GM21576 (cell line): ENCODE measurements at regions not wholly inside any gene's neighbourhood (a gene's known extent, or its start where the extent isn't known, plus 50 kb on each side); places are given as distances from the start of the nearest gene placed in this dataset.

Experiments used
- ATAC-seq: cut with Tn5 transposase; IDR thresholded peaks from one replicate; pipeline ENCODE4 v1.9.1; 2021; ENCODE audit warnings: mild to moderate bottlenecking, moderate library complexity; ENCODE audit not compliant: unreplicated experiment

- ATAC-seq: no peak
These were observed 239.6 kb upstream of the TRAM1L1 start for GRCh38 chr4:117324851-117325491.

- no peak for ATAC-seq
These were observed 240.7 kb upstream of the TRAM1L1 start for GRCh38 chr4:117326091-117326490.

GRCh38 chr4:117327491-117327890 is 242.1 kb upstream of the TRAM1L1 start:
- no peak for ATAC-seq

GRCh38 chr4:117328333-117328732 is 243.0 kb upstream of the TRAM1L1 start:
- ATAC-seq: no peak

GRCh38 chr4:117331817-117332216 is 246.4 kb upstream of the TRAM1L1 start:
- ATAC-seq: no peak

- ATAC-seq: no peak
These were observed 249.2 kb upstream of the TRAM1L1 start for GRCh38 chr4:117334451-117335188.

- ATAC-seq: no peak
These were observed 272.1 kb upstream of the TRAM1L1 start for GRCh38 chr4:117357437-117357836.

GRCh38 chr4:117357866-117358265 is 272.5 kb upstream of the TRAM1L1 start:
- no peak for ATAC-seq

GRCh38 chr4:117370944-117371668 is 285.7 kb upstream of the TRAM1L1 start:
- no peak for ATAC-seq

- no peak for ATAC-seq
These were observed 289.7 kb upstream of the TRAM1L1 start for GRCh38 chr4:117375101-117375500.

GRCh38 chr4:117376692-117377091 is 291.3 kb upstream of the TRAM1L1 start:
- no peak for ATAC-seq

- ATAC-seq: no peak
These were observed 293.6 kb upstream of the TRAM1L1 start for GRCh38 chr4:117378942-117379341.

GRCh38 chr4:117383468-117383867 is 298.1 kb upstream of the TRAM1L1 start:
- no peak for ATAC-seq

- ATAC-seq: no peak
These were observed 300.1 kb upstream of the TRAM1L1 start for GRCh38 chr4:117385526-117385925.

GRCh38 chr4:117387072-117387471 is 301.7 kb upstream of the TRAM1L1 start:
- ATAC-seq: no peak

- ATAC-seq: no peak
These were observed 314.9 kb upstream of the TRAM1L1 start for GRCh38 chr4:117400039-117400835.

GRCh38 chr4:117412661-117413060 is 327.3 kb upstream of the TRAM1L1 start:
- ATAC-seq: no peak

- ATAC-seq: no peak
These were observed 332.5 kb upstream of the TRAM1L1 start for GRCh38 chr4:117417856-117418255.

- no peak for ATAC-seq
These were observed 335.6 kb upstream of the TRAM1L1 start for GRCh38 chr4:117420948-117421347.

- ATAC-seq: no peak
These were observed 336.3 kb upstream of the TRAM1L1 start for GRCh38 chr4:117421706-117422105.

GRCh38 chr4:117422297-117422696 is 336.9 kb upstream of the TRAM1L1 start:
- no peak for ATAC-seq
